Upper lobe of left lung (tissue), 6 donors: ENCODE measurements at regions not wholly inside any gene's neighbourhood (a gene's known extent, or its start where the extent isn't known, plus 50 kb on each side); places are given as distances from the start of the nearest gene placed in this dataset.
A peak's percentile ranks its signal among the peaks of the same experiment; 100 is the strongest.

ENCODE experiments used
- ATAC-seq, 2 donors: fragments of 200-7000 bp; cut with Tn5 transposase; one replicate each; pipeline ENCODE4 v1.9.1; 2022; ENCODE audit warnings: mild to moderate bottlenecking in 2 of 2, moderate library complexity in 2 of 2; ENCODE audit not compliant: low FRiP score in 2 of 2
- DNase-seq, 2 donors: peaks; one replicate each; pipeline ENCODE4 v3.0.0-alpha.2; 2019 to 2020
- H3K27ac ChIP-seq, 4 donors: fragments of 200-600 bp; sonication (generic); one replicate each; pipeline ENCODE4 v1.5.1; 2016 to 2019
- H3K27me3 ChIP-seq, 4 donors: fragments of 200-600 bp; sonication (generic); one replicate each; pipeline ENCODE4 v1.5.1; 2017 to 2019
- H3K36me3 ChIP-seq, 4 donors: fragments of 200-600 bp; sonication (generic); one replicate each; pipeline ENCODE4 v1.5.1; 2016 to 2019
- H3K4me1 ChIP-seq, 4 donors: fragments of 200-600 bp; sonication (generic); one replicate each; pipeline ENCODE4 v1.5.1; 2018 to 2019
- H3K4me3 ChIP-seq, 4 donors: fragments of 200-600 bp; sonication (generic); one replicate each; pipeline ENCODE4 v1.5.1; 2017 to 2019; ENCODE audit warnings: mild to moderate bottlenecking in 2 of 4, moderate library complexity in 1 of 4
- H3K9me3 ChIP-seq, 4 donors: fragments of 200-600 bp; sonication (generic); one replicate each; pipeline ENCODE4 v1.5.1; 2018 to 2019
- CTCF ChIP-seq, 6 experiments: fragments of 450-650 bp in 4 of 6; fragments of 200-600 bp in 2 of 6; sonication (generic) in 2 of 6; IDR thresholded peaks; one replicate each; pipeline ENCODE4 v1.5.1; 2016 to 2019; ENCODE audit warnings: antibody characterized with exemption in 6 of 6
- EP300 ChIP-seq, 4 donors: sonication (generic); formaldehyde crosslinking; IDR thresholded peaks; one replicate each; pipeline ENCODE4 v1.5.1; 2017; ENCODE audit warnings: antibody characterized with exemption in 4 of 4, control low read depth in 2 of 4
- POLR2A ChIP-seq, 4 donors: fragments of 450-650 bp; IDR thresholded peaks; one replicate each; pipeline ENCODE4 v1.5.1; 2016 to 2017; ENCODE audit warnings: antibody characterized with exemption in 4 of 4, mild to moderate bottlenecking in 2 of 4
- POLR2AphosphoS5 ChIP-seq, 2 donors: sonication (generic); formaldehyde crosslinking; IDR thresholded peaks; one replicate each; pipeline ENCODE4 v1.5.1; 2017; ENCODE audit warnings: antibody characterized with exemption in 2 of 2
- WGBS, 2 donors: methylation state at CpG; one replicate each; pipeline ENCODE4 v1.1.5; 2017 to 2018; 5-methylcytosine and 5-hydroxymethylcytosine counted together
- donor health status: DM: no; HTN: no; CAD: no; lungs with moderate emphysema.
- donor health status: DM: no; HTN: yes; CAD: no; lungs with severe emphysema.

GRCh38 chr1:99131546-99131945 lies 126.9 kb upstream of the PLPPR5 start:
- Histone ChIP-seq H3K36me3 (no peaks in the 10 kb centered on the region), H3K4me1 (no peaks in the 10 kb centered on the region), H3K27me3 (no peaks in the 10 kb centered on the region), H3K4me3 (no peak overlapping the region), H3K9me3 (no peaks in the 10 kb centered on the region), H3K27ac (no peak overlapping the region)
- ATAC-seq (no peak), DNase-seq (no peak)
- no peak for TF ChIP-seq POLR2AphosphoS5 (IDR thresholded peaks at IDR 0.05)
- TF ChIP-seq CTCF (IDR thresholded peaks at IDR 0.05) = no peak
- no peak for TF ChIP-seq POLR2A (IDR thresholded peaks at IDR 0.05)
- no peak for TF ChIP-seq EP300 (IDR thresholded peaks at IDR 0.05)

- ATAC-seq (no peak), DNase-seq (no peak)
- Histone ChIP-seq H3K9me3 (peaks cover 0 to 5% (median 0%) of the 10 kb centered on the region in 4 donors), H3K36me3 (no peaks in the 10 kb centered on the region), H3K27ac (no peak overlapping the region), H3K4me3 (no peak overlapping the region), H3K27me3 (no peaks in the 10 kb centered on the region), H3K4me1 (no peaks in the 10 kb centered on the region)
- 51 to 53% methylated on average over 3 of the region's 3 CpGs for WGBS, 2 donors
- TF ChIP-seq EP300 (IDR thresholded peaks at IDR 0.05) (no peak), POLR2A (IDR thresholded peaks at IDR 0.05) (no peak), POLR2AphosphoS5 (IDR thresholded peaks at IDR 0.05) (no peak), CTCF (IDR thresholded peaks at IDR 0.05) (no peak)
Measured at GRCh38 chr1:99133756-99134500, 129.3 kb upstream of the PLPPR5 start.

GRCh38 chr1:99137554-99138206 lies 126.6 kb upstream of the PLPPR4 start:
- no peaks in the 10 kb centered on the region for H3K27me3 ChIP-seq
- H3K4me3 ChIP-seq = no peak overlapping the region
- H3K4me1 ChIP-seq = no peaks in the 10 kb centered on the region
- DNase-seq = no peak
- ATAC-seq = no peak
- TF ChIP-seq CTCF (IDR thresholded peaks at IDR 0.05) = no peak
- no peak for TF ChIP-seq POLR2A (IDR thresholded peaks at IDR 0.05)
- TF ChIP-seq POLR2AphosphoS5 (IDR thresholded peaks at IDR 0.05) = no peak
- no peak for TF ChIP-seq EP300 (IDR thresholded peaks at IDR 0.05)
- H3K9me3 ChIP-seq = peaks cover 0 to 5% (median 0%) of the 10 kb centered on the region in 4 donors
- 88 to 93% methylated on average over 1 of the region's 1 CpG for WGBS, 2 donors
- no peak overlapping the region for H3K27ac ChIP-seq
- no peaks in the 10 kb centered on the region for H3K36me3 ChIP-seq

- no peaks in the 10 kb centered on the region for H3K4me1 ChIP-seq
- 89 to 92% methylated on average over 11 of the region's 11 CpGs for WGBS, 2 donors
- TF ChIP-seq POLR2AphosphoS5 (IDR thresholded peaks at IDR 0.05) = no peak
- TF ChIP-seq POLR2A (IDR thresholded peaks at IDR 0.05) = no peak
- no peak overlapping the region for H3K4me3 ChIP-seq
- DNase-seq (peak in 1 of 2 donors; percentile 51), ATAC-seq (no peak)
- no peak overlapping the region for H3K27ac ChIP-seq
- H3K9me3 ChIP-seq = peaks cover 0 to 5% (median 0%) of the 10 kb centered on the region in 4 donors
- H3K27me3 ChIP-seq = no peaks in the 10 kb centered on the region
- H3K36me3 ChIP-seq = no peaks in the 10 kb centered on the region
Measured at GRCh38 chr1:99139876-99140275, 124.4 kb upstream of the PLPPR4 start.

- no peak overlapping the region for H3K27ac ChIP-seq
- H3K4me1 ChIP-seq = no peaks in the 10 kb centered on the region
- WGBS, 2 donors = 84 to 90% methylated on average over 3 to 14 of the region's 15 CpGs
- DNase-seq = peak in 1 of 2 donors; percentile 64
- H3K36me3 ChIP-seq = no peaks in the 10 kb centered on the region
- ATAC-seq = peak; percentile 11 to 16
- no peak for TF ChIP-seq EP300 (IDR thresholded peaks at IDR 0.05)
- no peak for TF ChIP-seq CTCF (IDR thresholded peaks at IDR 0.05)
- H3K9me3 ChIP-seq = no peaks in the 10 kb centered on the region
- no peaks in the 10 kb centered on the region for H3K27me3 ChIP-seq
- H3K4me3 ChIP-seq = no peak overlapping the region
Measured at GRCh38 chr1:99146129-99146848, 118.0 kb upstream of the PLPPR4 start.
